HEK293 (cell line): ENCODE measurements at regions not wholly inside any gene's neighbourhood (a gene's known extent, or its start where the extent isn't known, plus 50 kb on each side); places are given as distances from the start of the nearest gene placed in this dataset.

ENCODE experiments used
- CTCF ChIA-PET: fragments of 350-600 bp; formaldehyde crosslinking; extraction: SDS; loops from one replicate; lab custom pipeline; 2021; ENCODE audit warnings: antibody characterized with exemption; lab: Yijun Ruan, JAX
- POLR2A ChIA-PET: fragments of 300-600 bp; formaldehyde crosslinking; extraction: SDS; loops from one replicate; lab custom pipeline; 2020; ENCODE audit warnings: antibody characterized with exemption, inconsistent platforms; lab: Yijun Ruan, JAX
- H3K27ac ChIP-seq: fragments of 200-500 bp; sonication (Bioruptor generic); 2 replicates; pipeline ENCODE4 v1.5.1; 2014; ENCODE audit warnings: low read depth, low read length, control low read depth, inconsistent platforms; ENCODE audit errors: extremely low read depth
- H3K36me3 ChIP-seq, 2 experiments: fragments of 200-500 bp in 1 of 2; sonication (Bioruptor generic) in 1 of 2; 1 replicate in 1 of 2; 2 replicates in 1 of 2; pipeline ENCODE4 v1.5.1; 2014 to 2017; ENCODE audit warnings: inconsistent platforms in 2 of 2, low read length in 2 of 2; ENCODE audit not compliant: control insufficient read depth in 2 of 2, insufficient read depth in 1 of 2
- H3K4me1 ChIP-seq: fragments of 200-500 bp; sonication (Bioruptor generic); 2 replicates; pipeline ENCODE4 v1.5.1; 2014; ENCODE audit warnings: mild to moderate bottlenecking, low read length, inconsistent platforms; ENCODE audit not compliant: control insufficient read depth, insufficient read depth
- H3K4me3 ChIP-seq: 2 replicates; pipeline ENCODE4 v1.5.1; 2011; ENCODE audit warnings: low read depth, mild to moderate bottlenecking, control low read depth, low read length, moderate library complexity
- H3K9me3 ChIP-seq: fragments of 200-500 bp; sonication (Bioruptor generic); 2 replicates; pipeline ENCODE4 v1.5.1; 2014; ENCODE audit warnings: low read depth, low read length, inconsistent platforms; ENCODE audit not compliant: control insufficient read depth, insufficient read depth
- AEBP2 ChIP-seq: fragments of 450-650 bp; formaldehyde crosslinking; IDR thresholded peaks from 2 replicates; pipeline ENCODE4 v1.5.1; 2016; ENCODE audit warnings: missing biosample characterization, missing genetic modification characterization, borderline replicate concordance
- BCL11B ChIP-seq: fragments of 450-650 bp; formaldehyde crosslinking; IDR thresholded peaks from 2 replicates; pipeline ENCODE4 v1.5.1; 2016; ENCODE audit warnings: low read depth, missing biosample characterization, missing genetic modification characterization
- ELK4 ChIP-seq: IDR thresholded peaks from 2 replicates; pipeline ENCODE4 v1.6.1; 2011; ENCODE audit warnings: mild to moderate bottlenecking, low read depth, low read length, borderline replicate concordance
- GLI2 ChIP-seq: fragments of 450-650 bp; formaldehyde crosslinking; IDR thresholded peaks from 2 replicates; pipeline ENCODE4; 2017; ENCODE audit warnings: missing biosample characterization, missing genetic modification characterization, low read depth, borderline replicate concordance
- GLIS2 ChIP-seq: fragments of 450-650 bp; formaldehyde crosslinking; IDR thresholded peaks from 2 replicates; pipeline ENCODE4 v1.5.1; 2016; ENCODE audit warnings: missing biosample characterization, missing genetic modification characterization
- HOXC10 ChIP-seq: sonication (generic); formaldehyde crosslinking; IDR thresholded peaks from 2 replicates; pipeline ENCODE4 v1.8.1; 2023; ENCODE audit warnings: mild to moderate bottlenecking, missing genetic modification reagents
- KLF16 ChIP-seq: fragments of 450-650 bp; formaldehyde crosslinking; IDR thresholded peaks from 2 replicates; pipeline ENCODE4 v1.5.1; 2017; ENCODE audit warnings: missing biosample characterization, missing genetic modification characterization
- REST ChIP-seq: fragments of 450-650 bp; formaldehyde crosslinking; IDR thresholded peaks from 2 replicates; pipeline ENCODE4 v1.5.1; 2016; ENCODE audit warnings: missing biosample characterization, missing genetic modification characterization
- ZFP3 ChIP-seq: fragments of 450-650 bp; formaldehyde crosslinking; IDR thresholded peaks from 2 replicates; pipeline ENCODE4 v1.5.1; 2016; ENCODE audit warnings: low read depth, missing biosample characterization, missing genetic modification characterization
- ZFP37 ChIP-seq: fragments of 450-650 bp; formaldehyde crosslinking; IDR thresholded peaks from 2 replicates; pipeline ENCODE4 v1.5.1; 2016; ENCODE audit warnings: missing biosample characterization, missing genetic modification characterization
- ZNF132 ChIP-seq: fragments of 450-650 bp; formaldehyde crosslinking; IDR thresholded peaks from 2 replicates; pipeline ENCODE4 v1.5.1; 2017; ENCODE audit warnings: missing biosample characterization, missing genetic modification characterization, borderline replicate concordance
- ZNF146 ChIP-seq: fragments of 450-650 bp; formaldehyde crosslinking; IDR thresholded peaks from 2 replicates; pipeline ENCODE4 v1.5.1; 2016; ENCODE audit warnings: missing biosample characterization, missing genetic modification characterization
- ZNF184 ChIP-seq: fragments of 450-650 bp; IDR thresholded peaks from 2 replicates; pipeline ENCODE4 v1.5.1; 2018; ENCODE audit warnings: missing biosample characterization, mild to moderate bottlenecking, missing genetic modification characterization
- ZNF202 ChIP-seq: fragments of 450-650 bp; formaldehyde crosslinking; IDR thresholded peaks from 2 replicates; pipeline ENCODE4 v1.5.1; 2016; ENCODE audit warnings: missing biosample characterization, missing genetic modification characterization, borderline replicate concordance
- ZNF280C ChIP-seq: fragments of 450-650 bp; formaldehyde crosslinking; IDR thresholded peaks from 2 replicates; pipeline ENCODE4 v1.5.1; 2016; ENCODE audit warnings: missing biosample characterization, missing genetic modification characterization
- ZNF529 ChIP-seq: fragments of 450-650 bp; formaldehyde crosslinking; IDR thresholded peaks from 2 replicates; pipeline ENCODE4 v1.5.1; 2017; ENCODE audit warnings: missing genetic modification characterization, missing biosample characterization; ENCODE audit not compliant: insufficient replicate concordance
- ZNF670 ChIP-seq: fragments of 450-650 bp; formaldehyde crosslinking; IDR thresholded peaks from 2 replicates; pipeline ENCODE4 v1.5.1; 2016; ENCODE audit warnings: missing biosample characterization, missing genetic modification characterization, low read depth

GRCh38 chr10:8950978-8951377, 896.5 kb downstream of the GATA3 start:
- POLR2A ChIA-PET = no interaction called here
- Histone ChIP-seq H3K9me3 (no peaks in the 10 kb centered on the region), H3K36me3 (no peaks in the 10 kb centered on the region), H3K4me1 (no peaks in the 10 kb centered on the region), H3K4me3 (no peak overlapping the region), H3K27ac (no peak overlapping the region)
- CTCF ChIA-PET = no interaction called here
- TF ChIP-seq GLI2 (tag by site-specific recombination) (no peak), ZNF184 (tag by site-specific recombination) (no peak), ZNF146 (tag by site-specific recombination) (no peak), ZNF670 (no peak), ZNF132 (tag by site-specific recombination) (no peak), KLF16 (tag by site-specific recombination) (no peak), ZNF529 (tag by site-specific recombination) (no peak), REST (tag by site-specific recombination) (no peak), ZNF280C (no peak), BCL11B (tag by site-specific recombination) (no peak), GLIS2 (tag by site-specific recombination) (no peak), ZFP37 (no peak), AEBP2 (no peak)

DNA sequence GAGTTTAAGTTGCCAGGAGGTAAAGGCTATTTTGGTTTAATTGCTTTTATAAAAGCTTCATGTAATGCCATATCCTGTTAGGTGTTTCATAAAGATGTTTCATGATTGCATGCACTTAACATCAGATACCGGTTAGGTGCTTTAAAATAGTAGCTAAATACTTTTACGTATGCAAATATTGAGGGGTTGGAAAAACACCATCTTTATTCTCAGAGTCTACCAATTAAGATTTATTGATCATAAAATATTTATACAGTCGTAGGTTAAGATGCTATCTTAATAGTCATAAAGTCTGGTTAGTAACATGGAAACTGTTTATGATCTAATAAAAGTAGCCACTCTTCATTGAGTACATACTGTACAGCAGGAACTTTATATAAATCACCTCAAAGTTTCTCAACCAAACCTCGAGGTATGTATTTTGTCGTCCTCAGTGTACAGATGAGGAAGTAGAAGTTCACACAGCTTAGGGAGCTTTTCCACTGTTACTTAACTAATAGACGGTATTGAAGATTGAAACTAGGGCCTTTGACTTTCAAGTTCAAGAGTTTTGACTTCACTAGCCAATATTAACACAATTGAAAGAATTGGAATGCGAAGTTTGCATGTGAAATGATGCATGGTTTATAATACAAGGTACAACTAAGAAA, 897.1 kb downstream of the GATA3 start:
- ChIA-PET CTCF (no interaction called here), POLR2A (no interaction called here)
- Histone ChIP-seq H3K36me3 (no peaks in the 10 kb centered on the region), H3K9me3 (no peaks in the 10 kb centered on the region), H3K27ac (no peak overlapping the region), H3K4me1 (no peaks in the 10 kb centered on the region), H3K4me3 (no peak overlapping the region)
- TF ChIP-seq ELK4 (no peak), ZNF202 (tag by site-specific recombination) (no peak), HOXC10 (no peak), ZFP3 (tag by site-specific recombination) (no peak)
